Astrocyte (in vitro differentiated cells and primary cell): ENCODE measurements at regions not wholly inside any gene's neighbourhood (a gene's known extent, or its start where the extent isn't known, plus 50 kb on each side); places are given as distances from the start of the nearest gene placed in this dataset.

Experiments used
- DNase-seq: peaks from one replicate; pipeline ENCODE4 v3.0.0-alpha.2; 2010; ENCODE audit warnings: low read depth
- FAIRE-seq: peaks from 2 replicates; lab custom pipeline; 2011; peaks lifted over from hg19 to GRCh38; lab: Jason Lieb, UNC
- H2AFZ ChIP-seq: 2 replicates; pipeline ENCODE4 v1.6.0; 2012; ENCODE audit warnings: low read depth, low read length, inconsistent platforms
- H3K27ac ChIP-seq: 2 replicates; pipeline ENCODE4 v1.5.1; 2011; ENCODE audit warnings: low read depth, low read length, inconsistent platforms
- H3K27me3 ChIP-seq: 2 replicates; pipeline ENCODE4 v1.6.0; 2011; ENCODE audit warnings: low read length, inconsistent platforms; ENCODE audit not compliant: insufficient read depth
- H3K36me3 ChIP-seq: 2 replicates; pipeline ENCODE4 v1.5.1; 2011; ENCODE audit warnings: low read length, inconsistent platforms; ENCODE audit not compliant: insufficient read depth
- H3K4me1 ChIP-seq: 2 replicates; pipeline ENCODE4 v1.5.1; 2011; ENCODE audit warnings: low read length, inconsistent platforms; ENCODE audit not compliant: insufficient read depth
- H3K4me2 ChIP-seq: 2 replicates; pipeline ENCODE4 v1.6.0; 2012; ENCODE audit warnings: low read length, inconsistent platforms
- H3K4me3 ChIP-seq: 2 replicates; pipeline ENCODE4 v1.5.1; 2011; ENCODE audit warnings: low read depth, mild to moderate bottlenecking, low read length, inconsistent platforms; ENCODE audit not compliant: insufficient read depth
- H3K79me2 ChIP-seq: 2 replicates; pipeline ENCODE4 v1.6.0; 2012; ENCODE audit warnings: mild to moderate bottlenecking, low read length, inconsistent platforms; ENCODE audit not compliant: insufficient read depth
- H3K9ac ChIP-seq: 2 replicates; pipeline ENCODE4 v1.6.0; 2012; ENCODE audit warnings: mild to moderate bottlenecking, low read length, inconsistent platforms
- H3K9me3 ChIP-seq: 2 replicates; pipeline ENCODE4 v1.5.1; 2012; ENCODE audit warnings: low read depth, mild to moderate bottlenecking, low read length, inconsistent platforms; ENCODE audit not compliant: insufficient read depth
- H4K20me1 ChIP-seq: 2 replicates; pipeline ENCODE4 v1.6.0; 2012; ENCODE audit warnings: low read length, inconsistent platforms; ENCODE audit not compliant: insufficient read depth
- H3K27ac Mint-ChIP-seq: one replicate; pipeline ENCODE4 v1.8.0; 2021; ENCODE audit warnings: mild to moderate bottlenecking, mixed read lengths; ENCODE audit not compliant: unreplicated experiment
- H3K27me3 Mint-ChIP-seq: one replicate; pipeline ENCODE4 v1.8.0; 2021; ENCODE audit warnings: low read depth, mixed read lengths; ENCODE audit not compliant: unreplicated experiment
- H3K36me3 Mint-ChIP-seq: one replicate; pipeline ENCODE4 v1.8.0; 2021; ENCODE audit warnings: low read depth, mixed read lengths; ENCODE audit not compliant: unreplicated experiment
- H3K4me1 Mint-ChIP-seq: one replicate; pipeline ENCODE4 v1.8.0; 2021; ENCODE audit warnings: low read depth, mixed read lengths; ENCODE audit not compliant: unreplicated experiment
- H3K4me3 Mint-ChIP-seq: one replicate; pipeline ENCODE4 v1.8.0; 2021; ENCODE audit warnings: mild to moderate bottlenecking, moderate library complexity, mixed read lengths; ENCODE audit not compliant: unreplicated experiment
- H3K9me3 Mint-ChIP-seq: one replicate; pipeline ENCODE4 v1.8.0; 2021; ENCODE audit warnings: mild to moderate bottlenecking, mixed read lengths; ENCODE audit not compliant: unreplicated experiment
- EZH2 ChIP-seq: IDR thresholded peaks from 2 replicates; pipeline ENCODE4 v1.6.1; 2012; ENCODE audit warnings: mild to moderate bottlenecking, low read length, inconsistent platforms; ENCODE audit not compliant: insufficient read depth
- TF ChIP-seq, protein P1 (sequence below): IDR thresholded peaks from 2 replicates; pipeline ENCODE4 v1.5.1; 2011; ENCODE audit warnings: low read depth, mild to moderate bottlenecking, inconsistent platforms, low read length, moderate library complexity; ENCODE audit not compliant: insufficient read depth

DNA sequence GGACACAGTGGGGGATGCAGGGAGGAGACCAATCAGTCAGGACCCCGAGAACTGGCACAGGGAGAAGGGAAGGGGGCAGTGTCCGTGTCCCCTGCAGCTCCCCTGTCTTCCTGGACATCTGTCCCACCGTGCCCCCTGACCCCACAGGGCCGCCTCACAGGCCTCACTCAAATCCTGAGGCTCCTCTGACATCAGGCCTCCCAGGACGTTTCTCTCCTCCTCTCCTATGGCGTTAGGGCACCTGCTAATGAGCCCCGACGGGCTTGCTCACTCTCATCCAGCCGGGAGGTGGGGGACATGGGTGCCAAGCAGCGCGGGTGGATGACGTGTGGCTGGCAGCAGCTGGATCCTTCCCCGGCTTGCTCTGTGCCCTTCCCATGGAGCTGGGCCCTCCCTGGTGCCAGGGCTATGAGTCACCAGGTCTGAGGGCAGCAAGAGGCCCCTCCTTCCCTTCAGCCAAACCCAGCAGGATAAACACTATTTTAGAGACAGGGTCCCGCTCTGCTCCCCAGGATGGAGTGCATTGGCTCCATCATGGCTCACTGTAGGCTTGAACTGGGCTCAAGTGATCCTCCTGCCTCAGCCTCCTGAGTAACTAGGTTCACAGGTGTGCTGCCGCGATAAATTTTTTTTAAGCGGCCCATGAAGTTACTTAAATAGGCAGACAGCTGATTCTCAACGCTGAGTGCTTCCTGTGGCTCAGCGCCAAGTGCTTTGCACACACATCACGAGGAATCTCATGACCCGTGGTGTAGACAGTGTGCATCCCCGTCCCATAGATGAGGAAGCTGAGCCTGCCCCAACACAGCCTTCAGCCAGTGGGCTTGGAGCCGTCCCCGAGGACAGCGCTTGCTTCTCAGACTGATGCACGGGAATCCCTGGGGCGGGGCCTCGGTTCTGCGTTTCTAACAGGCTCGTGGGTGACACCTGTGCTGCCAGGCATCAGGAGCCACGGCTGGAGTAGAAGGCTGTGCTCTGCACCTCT, 64.5 kb upstream of the HDAC4 start:
- DNase-seq (no peak), FAIRE-seq (no peak)
- no peak overlapping the region for H3K4me3 Mint-ChIP-seq
- no peak overlapping the region for H3K27ac Mint-ChIP-seq
- no peaks in the 10 kb centered on the region for H3K36me3 Mint-ChIP-seq
- Histone ChIP-seq H2AFZ (no peak overlapping the region), H3K4me3 (no peak overlapping the region), H4K20me1 (no peaks in the 10 kb centered on the region), H3K79me2 (no peaks in the 10 kb centered on the region), H3K27ac (no peak overlapping the region), H3K9me3 (peaks cover 6% of the 10 kb centered on the region), H3K9ac (no peak overlapping the region), H3K4me2 (no peak overlapping the region), H3K4me1 (peaks cover 2% of the 10 kb centered on the region), H3K27me3 (no peaks in the 10 kb centered on the region), H3K36me3 (no peaks in the 10 kb centered on the region)
- H3K4me1 Mint-ChIP-seq = no peaks in the 10 kb centered on the region
- peaks cover 9% of the 10 kb centered on the region for H3K9me3 Mint-ChIP-seq
- TF ChIP-seq EZH2 = no peak
- TF ChIP-seq, protein P1, sequence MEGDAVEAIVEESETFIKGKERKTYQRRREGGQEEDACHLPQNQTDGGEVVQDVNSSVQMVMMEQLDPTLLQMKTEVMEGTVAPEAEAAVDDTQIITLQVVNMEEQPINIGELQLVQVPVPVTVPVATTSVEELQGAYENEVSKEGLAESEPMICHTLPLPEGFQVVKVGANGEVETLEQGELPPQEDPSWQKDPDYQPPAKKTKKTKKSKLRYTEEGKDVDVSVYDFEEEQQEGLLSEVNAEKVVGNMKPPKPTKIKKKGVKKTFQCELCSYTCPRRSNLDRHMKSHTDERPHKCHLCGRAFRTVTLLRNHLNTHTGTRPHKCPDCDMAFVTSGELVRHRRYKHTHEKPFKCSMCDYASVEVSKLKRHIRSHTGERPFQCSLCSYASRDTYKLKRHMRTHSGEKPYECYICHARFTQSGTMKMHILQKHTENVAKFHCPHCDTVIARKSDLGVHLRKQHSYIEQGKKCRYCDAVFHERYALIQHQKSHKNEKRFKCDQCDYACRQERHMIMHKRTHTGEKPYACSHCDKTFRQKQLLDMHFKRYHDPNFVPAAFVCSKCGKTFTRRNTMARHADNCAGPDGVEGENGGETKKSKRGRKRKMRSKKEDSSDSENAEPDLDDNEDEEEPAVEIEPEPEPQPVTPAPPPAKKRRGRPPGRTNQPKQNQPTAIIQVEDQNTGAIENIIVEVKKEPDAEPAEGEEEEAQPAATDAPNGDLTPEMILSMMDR = no peak
- H3K27me3 Mint-ChIP-seq = peaks cover 20% of the 10 kb centered on the region

DNA sequence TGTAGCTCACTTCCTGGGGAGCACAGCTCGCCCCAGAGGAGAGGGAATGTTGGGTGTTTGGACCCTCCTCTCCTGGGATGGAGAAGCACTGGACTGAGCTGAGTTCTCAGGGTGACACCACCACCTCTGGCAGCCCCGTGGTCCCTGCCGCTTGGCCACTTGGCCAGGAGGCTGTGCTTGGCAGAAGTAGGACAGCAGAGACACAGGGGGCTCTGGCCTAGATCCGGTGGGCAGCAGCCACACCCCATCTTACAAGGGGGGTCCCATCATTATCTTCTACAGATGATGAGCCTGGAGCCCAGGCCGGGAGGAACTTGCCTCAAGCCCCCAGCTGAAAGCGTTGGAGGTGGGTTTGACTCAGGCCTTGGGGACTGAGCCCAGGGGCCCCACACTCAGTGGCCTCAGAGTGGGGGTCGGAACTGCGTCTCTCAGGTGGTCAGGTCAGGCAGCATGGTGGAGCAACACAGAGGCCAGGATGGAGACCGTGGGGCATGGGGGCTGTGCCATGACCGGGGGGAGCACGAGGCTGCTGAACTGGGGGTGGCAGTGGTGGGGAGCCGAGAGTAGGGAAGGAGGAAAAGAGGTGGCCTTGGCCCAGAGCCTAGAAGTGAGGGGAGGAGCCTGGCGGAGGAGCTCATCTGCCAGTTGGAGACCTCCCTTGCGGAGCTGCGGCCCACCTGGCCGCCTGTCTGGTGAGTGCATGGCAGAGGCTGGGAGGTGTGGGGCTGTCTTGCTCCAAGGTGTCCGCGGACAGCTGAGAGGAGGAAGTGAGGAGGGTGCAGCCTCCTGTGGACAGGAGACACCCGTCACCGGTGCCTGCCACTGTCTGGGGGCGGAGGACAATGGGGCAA, 63.6 kb upstream of the HDAC4 start:
- Histone ChIP-seq H3K4me1 (peaks cover 2% of the 10 kb centered on the region), H3K27ac (no peak overlapping the region), H3K36me3 (no peaks in the 10 kb centered on the region), H3K4me3 (no peak overlapping the region), H4K20me1 (no peaks in the 10 kb centered on the region), H2AFZ (no peak overlapping the region), H3K79me2 (no peaks in the 10 kb centered on the region), H3K4me2 (no peak overlapping the region), H3K9ac (no peak overlapping the region), H3K27me3 (no peaks in the 10 kb centered on the region), H3K9me3 (peaks cover 6% of the 10 kb centered on the region)
- no peaks in the 10 kb centered on the region for H3K36me3 Mint-ChIP-seq
- H3K4me3 Mint-ChIP-seq = no peak overlapping the region
- peaks cover 17% of the 10 kb centered on the region for H3K27me3 Mint-ChIP-seq
- H3K27ac Mint-ChIP-seq = no peak overlapping the region
- TF ChIP-seq EZH2 = no peak
- TF ChIP-seq, protein P1 = no peak
- DNase-seq (no peak), FAIRE-seq (no peak)
- peaks cover 5% of the 10 kb centered on the region for H3K9me3 Mint-ChIP-seq
- H3K4me1 Mint-ChIP-seq = no peaks in the 10 kb centered on the region
